ENCODE measurements at regions not wholly inside any gene's neighbourhood (a gene's known extent, or its start where the extent isn't known, plus 50 kb on each side); places are given as distances from the start of the nearest gene placed in this dataset.

- DNase-seq (ENCODE audit: low read depth) = no peak
These were observed 78.2 kb upstream of the PGBD5 start for GRCh38 chr1:230504310-230504709.

GRCh38 chr1:230503726-230504125 lies 77.6 kb upstream of the PGBD5 start:
- no peak for DNase-seq (ENCODE audit: low read depth)
- H3K4me3 ChIP-seq (ENCODE audit: control insufficient read depth, low read depth, low read length) = no peak overlapping the region
- TF ChIP-seq, protein P1, sequence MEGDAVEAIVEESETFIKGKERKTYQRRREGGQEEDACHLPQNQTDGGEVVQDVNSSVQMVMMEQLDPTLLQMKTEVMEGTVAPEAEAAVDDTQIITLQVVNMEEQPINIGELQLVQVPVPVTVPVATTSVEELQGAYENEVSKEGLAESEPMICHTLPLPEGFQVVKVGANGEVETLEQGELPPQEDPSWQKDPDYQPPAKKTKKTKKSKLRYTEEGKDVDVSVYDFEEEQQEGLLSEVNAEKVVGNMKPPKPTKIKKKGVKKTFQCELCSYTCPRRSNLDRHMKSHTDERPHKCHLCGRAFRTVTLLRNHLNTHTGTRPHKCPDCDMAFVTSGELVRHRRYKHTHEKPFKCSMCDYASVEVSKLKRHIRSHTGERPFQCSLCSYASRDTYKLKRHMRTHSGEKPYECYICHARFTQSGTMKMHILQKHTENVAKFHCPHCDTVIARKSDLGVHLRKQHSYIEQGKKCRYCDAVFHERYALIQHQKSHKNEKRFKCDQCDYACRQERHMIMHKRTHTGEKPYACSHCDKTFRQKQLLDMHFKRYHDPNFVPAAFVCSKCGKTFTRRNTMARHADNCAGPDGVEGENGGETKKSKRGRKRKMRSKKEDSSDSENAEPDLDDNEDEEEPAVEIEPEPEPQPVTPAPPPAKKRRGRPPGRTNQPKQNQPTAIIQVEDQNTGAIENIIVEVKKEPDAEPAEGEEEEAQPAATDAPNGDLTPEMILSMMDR (IDR thresholded peaks at IDR 0.05; ENCODE audit: control insufficient read depth, insufficient read depth, low read depth, low read length, missing control alignments) = no peak

More at GRCh38 chr1:230504310-230504709, 78.2 kb upstream of the PGBD5 start:
- no peak overlapping the region for H3K4me3 ChIP-seq (ENCODE audit: control insufficient read depth, low read depth, low read length)
- TF ChIP-seq, protein P1 (IDR thresholded peaks at IDR 0.05; ENCODE audit: control insufficient read depth, insufficient read depth, low read depth, low read length, missing control alignments) = no peak

DNA sequence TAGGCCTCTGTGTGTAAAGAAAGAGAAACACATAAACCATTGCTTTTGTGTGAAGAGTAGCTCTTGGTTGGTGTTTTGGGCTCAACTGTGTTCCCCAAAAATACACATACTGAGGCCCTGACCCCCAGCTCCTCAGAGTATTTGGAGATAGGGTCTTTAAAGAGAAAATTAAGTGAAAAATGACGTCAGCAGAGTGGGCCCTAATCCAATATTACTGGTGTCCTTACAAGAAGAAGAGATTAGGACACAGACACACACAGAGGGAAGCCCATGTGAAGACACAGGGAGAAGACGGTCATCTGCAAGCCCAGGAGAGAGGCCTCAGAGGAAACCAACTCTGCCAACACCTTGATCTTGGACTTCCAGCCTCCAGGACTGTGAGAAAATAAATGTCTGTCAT lies 76.9 kb upstream of the PGBD5 start:
- no peak for DNase-seq (ENCODE audit: low read depth)
- no peak overlapping the region for H3K4me3 ChIP-seq (ENCODE audit: control insufficient read depth, low read depth, low read length)
- TF ChIP-seq, protein P1 (IDR thresholded peaks at IDR 0.05; ENCODE audit: control insufficient read depth, insufficient read depth, low read depth, low read length, missing control alignments) = no peak

GRCh38 chr1:230502306-230502705 lies 76.2 kb upstream of the PGBD5 start:
- DNase-seq (ENCODE audit: low read depth) = no peak
- TF ChIP-seq, protein P1 (IDR thresholded peaks at IDR 0.05; ENCODE audit: control insufficient read depth, insufficient read depth, low read depth, low read length, missing control alignments) = no peak
- no peak overlapping the region for H3K4me3 ChIP-seq (ENCODE audit: control insufficient read depth, low read depth, low read length)

GRCh38 chr1:230501849-230502248 lies 75.7 kb upstream of the PGBD5 start:
- TF ChIP-seq, protein P1 (IDR thresholded peaks at IDR 0.05; ENCODE audit: control insufficient read depth, insufficient read depth, low read depth, low read length, missing control alignments) = no peak
- DNase-seq (ENCODE audit: low read depth) = no peak
- H3K4me3 ChIP-seq (ENCODE audit: control insufficient read depth, low read depth, low read length) = no peak overlapping the region

- TF ChIP-seq, protein P1 (IDR thresholded peaks at IDR 0.05; ENCODE audit: control insufficient read depth, insufficient read depth, low read depth, low read length, missing control alignments) = no peak
- no peak overlapping the region for H3K4me3 ChIP-seq (ENCODE audit: control insufficient read depth, low read depth, low read length)
- DNase-seq (ENCODE audit: low read depth) = no peak
These were observed 75.1 kb upstream of the PGBD5 start for GRCh38 chr1:230501242-230501641.

DNA sequence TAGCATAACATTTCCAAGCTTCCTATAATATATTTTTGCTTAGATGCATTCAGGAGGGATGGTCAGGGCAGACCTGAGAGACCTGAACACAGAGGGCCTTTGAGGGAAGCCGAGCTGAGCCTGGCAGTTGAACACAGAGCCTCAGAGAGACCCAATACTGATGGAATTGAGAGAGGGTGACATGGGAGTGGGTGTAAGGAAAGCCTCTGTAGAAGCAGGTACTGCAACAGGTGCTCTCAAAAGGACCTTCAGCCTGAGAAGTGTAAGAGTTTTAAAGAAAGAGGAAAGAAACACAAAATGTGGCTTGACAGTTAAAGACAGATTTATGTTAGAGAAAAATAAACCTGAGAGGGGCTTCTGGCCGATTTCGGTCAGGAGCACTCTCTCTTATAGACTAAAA lies 73.9 kb upstream of the PGBD5 start:
- TF ChIP-seq, protein P1 (IDR thresholded peaks at IDR 0.05; ENCODE audit: control insufficient read depth, insufficient read depth, low read depth, low read length, missing control alignments) = no peak
- no peak overlapping the region for H3K4me3 ChIP-seq (ENCODE audit: control insufficient read depth, low read depth, low read length)
- no peak for DNase-seq (ENCODE audit: low read depth)
